ENCODE measurements at regions not wholly inside any gene's neighbourhood (a gene's known extent, or its start where the extent isn't known, plus 50 kb on each side); places are given as distances from the start of the nearest gene placed in this dataset.

DNA sequence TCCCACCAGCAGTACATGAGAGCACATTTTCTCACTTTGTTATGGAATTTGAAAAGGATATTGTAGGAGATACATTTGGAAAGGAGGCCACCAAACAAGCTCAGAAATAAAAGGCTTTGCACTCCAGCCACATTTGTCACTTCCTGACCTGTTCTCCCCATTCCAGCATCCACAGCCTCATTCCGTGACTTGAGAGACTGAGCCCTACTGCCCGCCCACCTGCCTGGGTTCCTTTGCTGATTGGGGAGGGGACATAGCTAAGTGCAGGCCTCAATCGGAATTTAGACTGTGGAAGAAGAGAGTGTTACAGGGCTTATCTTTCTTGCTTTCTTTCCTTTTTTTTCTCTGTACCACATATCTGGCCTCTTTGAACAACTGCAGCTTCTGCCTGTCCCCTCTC is 735.4 kb upstream of the TMEM132C start:
- Mint-ChIP-seq H3K9me3 (ENCODE audit: insufficient read depth) (peaks cover 6% of the 10 kb centered on the region), H3K4me3 (no peak overlapping the region), H3K4me1 (no peaks in the 10 kb centered on the region), H3K27ac (no peak overlapping the region), H3K27me3 (no peaks in the 10 kb centered on the region)
- intact Hi-C loops (cut with micrococcal nuclease): no loop called here
- DNase-seq (no peak), ATAC-seq (ENCODE audit: low read depth) (no peak)
- ChIA-PET CTCF (no interaction called here), POLR2A (no interaction called here)
- no peak for TF ChIP-seq EZH2 (IDR thresholded peaks at IDR 0.05; ENCODE audit: borderline replicate concordance, insufficient read depth, low read depth, low read length, poor library complexity, severe bottlenecking)
- TF ChIP-seq, protein P1, sequence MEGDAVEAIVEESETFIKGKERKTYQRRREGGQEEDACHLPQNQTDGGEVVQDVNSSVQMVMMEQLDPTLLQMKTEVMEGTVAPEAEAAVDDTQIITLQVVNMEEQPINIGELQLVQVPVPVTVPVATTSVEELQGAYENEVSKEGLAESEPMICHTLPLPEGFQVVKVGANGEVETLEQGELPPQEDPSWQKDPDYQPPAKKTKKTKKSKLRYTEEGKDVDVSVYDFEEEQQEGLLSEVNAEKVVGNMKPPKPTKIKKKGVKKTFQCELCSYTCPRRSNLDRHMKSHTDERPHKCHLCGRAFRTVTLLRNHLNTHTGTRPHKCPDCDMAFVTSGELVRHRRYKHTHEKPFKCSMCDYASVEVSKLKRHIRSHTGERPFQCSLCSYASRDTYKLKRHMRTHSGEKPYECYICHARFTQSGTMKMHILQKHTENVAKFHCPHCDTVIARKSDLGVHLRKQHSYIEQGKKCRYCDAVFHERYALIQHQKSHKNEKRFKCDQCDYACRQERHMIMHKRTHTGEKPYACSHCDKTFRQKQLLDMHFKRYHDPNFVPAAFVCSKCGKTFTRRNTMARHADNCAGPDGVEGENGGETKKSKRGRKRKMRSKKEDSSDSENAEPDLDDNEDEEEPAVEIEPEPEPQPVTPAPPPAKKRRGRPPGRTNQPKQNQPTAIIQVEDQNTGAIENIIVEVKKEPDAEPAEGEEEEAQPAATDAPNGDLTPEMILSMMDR (IDR thresholded peaks at IDR 0.05): no peak
- H3K36me3 ChIP-seq (replicated peaks in 1 of 2; ENCODE audit: control extremely low read depth in 1 of 2, control insufficient read depth in 1 of 2, extremely low read depth in 1 of 2, insufficient read depth in 2 of 2, low read length in 1 of 2): no peaks in the 10 kb centered on the region
- H2AFZ ChIP-seq (ENCODE audit: insufficient read depth, low read depth, low read length, poor library complexity, severe bottlenecking): no peak overlapping the region
- H3K4me3 ChIP-seq (ENCODE audit: control extremely low read depth in 1 of 5, extremely low read depth in 1 of 5, insufficient read depth in 1 of 5, low read depth in 2 of 5, low read length in 4 of 5): no peak overlapping the region
- no peaks in the 10 kb centered on the region for H3K79me2 ChIP-seq (ENCODE audit: control insufficient read depth, insufficient read depth, low read length)
- no peak overlapping the region for H3K9ac ChIP-seq (ENCODE audit: low read length)
- H3K9me3 ChIP-seq (ENCODE audit: control extremely low read depth in 1 of 3, control insufficient read depth in 2 of 3, insufficient read depth in 1 of 3, low read length in 2 of 3): peaks cover 0 to 4% (median 0%) of the 10 kb centered on the region in 3 donors
- H3K27me3 ChIP-seq (replicated peaks in 1 of 4; ENCODE audit: control extremely low read depth in 1 of 4, control insufficient read depth in 3 of 4, insufficient read depth in 4 of 4, low read length in 3 of 4): no peaks in the 10 kb centered on the region
- H3K27ac ChIP-seq (ENCODE audit: low read length in 2 of 2): no peak overlapping the region
- H4K20me1 ChIP-seq (ENCODE audit: control insufficient read depth, insufficient read depth, low read length, poor library complexity, severe bottlenecking): no peaks in the 10 kb centered on the region
- no peaks in the 10 kb centered on the region for H3K4me1 ChIP-seq (ENCODE audit: control insufficient read depth in 2 of 2, insufficient read depth in 2 of 2, low read length in 2 of 2)
- WGBS (ENCODE audit: insufficient coverage): no CpG with 5 or more reads among the region's 3 CpGs
- H3K4me2 ChIP-seq (replicated peaks; ENCODE audit: low read depth, low read length, poor library complexity, severe bottlenecking): no peak overlapping the region

DNA sequence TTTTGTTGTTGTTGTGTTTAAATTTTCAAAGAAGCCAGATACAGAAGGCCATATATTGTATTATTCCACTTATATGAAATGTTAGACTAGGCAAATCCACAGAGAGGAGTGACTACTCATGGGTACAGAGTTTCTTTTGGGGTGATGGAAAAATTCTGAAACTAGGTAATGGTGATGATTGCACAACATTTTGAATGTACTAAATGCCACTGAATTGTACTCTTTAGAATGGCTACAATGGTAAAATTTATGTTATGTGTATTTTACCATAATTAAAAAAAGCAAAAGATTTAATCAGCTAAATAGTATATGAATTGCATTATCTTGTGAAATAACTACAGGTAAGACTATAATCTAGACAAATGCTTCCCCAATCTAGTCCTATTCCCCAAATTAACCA is 733.6 kb upstream of the TMEM132C start:
- H3K4me1 Mint-ChIP-seq: no peaks in the 10 kb centered on the region
- TF ChIP-seq, protein P1 (IDR thresholded peaks at IDR 0.05): no peak
- TF ChIP-seq EZH2 (IDR thresholded peaks at IDR 0.05; ENCODE audit: borderline replicate concordance, insufficient read depth, low read depth, low read length, poor library complexity, severe bottlenecking): no peak
- no peaks in the 10 kb centered on the region for H3K27me3 Mint-ChIP-seq
- Histone ChIP-seq H3K27me3 (replicated peaks in 1 of 4; ENCODE audit: control extremely low read depth in 1 of 4, control insufficient read depth in 3 of 4, insufficient read depth in 4 of 4, low read length in 3 of 4) (no peaks in the 10 kb centered on the region), H2AFZ (ENCODE audit: insufficient read depth, low read depth, low read length, poor library complexity, severe bottlenecking) (no peak overlapping the region), H3K79me2 (ENCODE audit: control insufficient read depth, insufficient read depth, low read length) (no peaks in the 10 kb centered on the region), H3K9me3 (ENCODE audit: control extremely low read depth in 1 of 3, control insufficient read depth in 2 of 3, insufficient read depth in 1 of 3, low read length in 2 of 3) (peaks cover 0 to 4% (median 0%) of the 10 kb centered on the region in 3 donors), H3K27ac (ENCODE audit: low read length in 2 of 2) (no peak overlapping the region), H3K4me3 (ENCODE audit: control extremely low read depth in 1 of 5, extremely low read depth in 1 of 5, insufficient read depth in 1 of 5, low read depth in 2 of 5, low read length in 4 of 5) (no peak overlapping the region), H4K20me1 (ENCODE audit: control insufficient read depth, insufficient read depth, low read length, poor library complexity, severe bottlenecking) (no peaks in the 10 kb centered on the region), H3K4me1 (ENCODE audit: control insufficient read depth in 2 of 2, insufficient read depth in 2 of 2, low read length in 2 of 2) (no peaks in the 10 kb centered on the region), H3K4me2 (replicated peaks; ENCODE audit: low read depth, low read length, poor library complexity, severe bottlenecking) (no peak overlapping the region), H3K36me3 (replicated peaks in 1 of 2; ENCODE audit: control extremely low read depth in 1 of 2, control insufficient read depth in 1 of 2, extremely low read depth in 1 of 2, insufficient read depth in 2 of 2, low read length in 1 of 2) (no peaks in the 10 kb centered on the region), H3K9ac (ENCODE audit: low read length) (no peak overlapping the region)
- DNase-seq (no peak), ATAC-seq (ENCODE audit: low read depth) (no peak)
- no peak overlapping the region for H3K27ac Mint-ChIP-seq
- POLR2A ChIA-PET: no interaction called here
- H3K4me3 Mint-ChIP-seq: no peak overlapping the region
- H3K9me3 Mint-ChIP-seq (ENCODE audit: insufficient read depth): peaks cover 6% of the 10 kb centered on the region
- CTCF ChIA-PET: no interaction called here
- intact Hi-C loops (cut with micrococcal nuclease): no loop called here

All from B cell (primary cell).